ENCODE measurements at regions not wholly inside any gene's neighbourhood (a gene's known extent, or its start where the extent isn't known, plus 50 kb on each side); places are given as distances from the start of the nearest gene placed in this dataset.

GRCh38 chr10:125362950-125363349 is 202.6 kb upstream of the CTBP2 start:
- TF ChIP-seq CTCF (optimal IDR thresholded peaks at IDR 0.05 in 1 of 3, IDR thresholded peaks at IDR 0.05 in 1 of 3, conservative IDR thresholded peaks at IDR 0.05 in 1 of 3; ENCODE audit: extremely low read depth in 1 of 3, insufficient read depth in 2 of 3, low read length in 3 of 3) (no peak), EZH2 (IDR thresholded peaks at IDR 0.05; ENCODE audit: low read length) (no peak)

Data from keratinocyte (primary cell).